HL-60 (cell line): ENCODE measurements at regions not wholly inside any gene's neighbourhood (a gene's known extent, or its start where the extent isn't known, plus 50 kb on each side); places are given as distances from the start of the nearest gene placed in this dataset.

Source experiments
- POLR2AphosphoS5 ChIP-seq: IDR thresholded peaks from 2 replicates; pipeline ENCODE4 v1.6.1; 2012; ENCODE audit warnings: low read depth
- REST ChIP-seq: IDR thresholded peaks from 2 replicates; pipeline ENCODE4 v1.6.1; 2012; ENCODE audit warnings: low read depth; ENCODE audit not compliant: insufficient replicate concordance
- SPI1 ChIP-seq: IDR thresholded peaks from 2 replicates; pipeline ENCODE4 v1.6.1; 2012; ENCODE audit warnings: low read depth, mild to moderate bottlenecking, borderline replicate concordance
- TF ChIP-seq, protein P1 (sequence below): IDR thresholded peaks from one replicate; pipeline ENCODE4 v1.5.1; 2011; ENCODE audit warnings: low read length, control low read depth, inconsistent platforms; ENCODE audit not compliant: insufficient read depth

GRCh38 chr13:40273253-40274025 lies 393.0 kb downstream of the FOXO1 start:
- TF ChIP-seq POLR2AphosphoS5, result no peak
- TF ChIP-seq, protein P1, sequence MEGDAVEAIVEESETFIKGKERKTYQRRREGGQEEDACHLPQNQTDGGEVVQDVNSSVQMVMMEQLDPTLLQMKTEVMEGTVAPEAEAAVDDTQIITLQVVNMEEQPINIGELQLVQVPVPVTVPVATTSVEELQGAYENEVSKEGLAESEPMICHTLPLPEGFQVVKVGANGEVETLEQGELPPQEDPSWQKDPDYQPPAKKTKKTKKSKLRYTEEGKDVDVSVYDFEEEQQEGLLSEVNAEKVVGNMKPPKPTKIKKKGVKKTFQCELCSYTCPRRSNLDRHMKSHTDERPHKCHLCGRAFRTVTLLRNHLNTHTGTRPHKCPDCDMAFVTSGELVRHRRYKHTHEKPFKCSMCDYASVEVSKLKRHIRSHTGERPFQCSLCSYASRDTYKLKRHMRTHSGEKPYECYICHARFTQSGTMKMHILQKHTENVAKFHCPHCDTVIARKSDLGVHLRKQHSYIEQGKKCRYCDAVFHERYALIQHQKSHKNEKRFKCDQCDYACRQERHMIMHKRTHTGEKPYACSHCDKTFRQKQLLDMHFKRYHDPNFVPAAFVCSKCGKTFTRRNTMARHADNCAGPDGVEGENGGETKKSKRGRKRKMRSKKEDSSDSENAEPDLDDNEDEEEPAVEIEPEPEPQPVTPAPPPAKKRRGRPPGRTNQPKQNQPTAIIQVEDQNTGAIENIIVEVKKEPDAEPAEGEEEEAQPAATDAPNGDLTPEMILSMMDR, result no peak
- TF ChIP-seq REST, result no peak
- no peak for TF ChIP-seq SPI1
